ENCODE measurements at regions not wholly inside any gene's neighbourhood (a gene's known extent, or its start where the extent isn't known, plus 50 kb on each side); places are given as distances from the start of the nearest gene placed in this dataset.
"Not testable (repeated sequence)": the region's sequence is repeated elsewhere in the genome, so short reads cannot be mapped to it uniquely, and the experiment has no call there.

DNA sequence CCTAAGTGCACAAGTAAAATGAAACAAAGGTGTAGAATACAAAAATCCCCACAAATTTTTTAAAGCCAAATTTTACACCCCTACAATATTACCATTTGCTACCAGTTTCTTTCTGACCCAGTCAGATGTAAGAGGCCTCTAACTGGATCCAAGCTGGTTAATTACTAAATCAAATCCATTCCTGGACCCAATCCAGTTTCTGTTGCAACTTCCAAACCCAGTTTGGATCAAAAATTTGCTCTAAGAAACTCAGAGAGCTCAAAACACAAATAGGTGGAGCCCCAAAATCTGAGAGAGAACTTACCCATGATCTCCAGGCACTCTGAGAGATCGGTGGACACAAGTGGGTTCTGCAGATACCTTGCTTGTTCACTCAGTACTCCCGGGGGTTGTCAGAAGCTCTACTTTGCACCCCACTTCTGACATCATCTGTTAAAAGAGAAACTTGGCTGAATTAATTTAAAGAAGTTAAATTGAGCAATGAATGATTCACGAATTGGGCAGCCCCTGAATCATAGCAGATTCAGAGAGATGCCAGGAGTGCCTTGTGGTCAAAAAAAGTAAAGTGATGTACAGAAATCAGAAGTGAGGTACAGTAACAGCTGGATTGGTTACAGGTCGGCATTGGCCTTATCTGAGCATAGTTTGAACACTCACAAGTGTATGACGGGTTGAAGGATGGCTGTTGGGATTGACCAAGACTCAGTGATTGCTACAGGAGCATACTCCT, 448.0 kb downstream of the KCNT2 start:
- TF ChIP-seq CTCF (conservative IDR thresholded peaks at IDR 0.05; ENCODE audit: low read depth, low read length) = no peak
- peak; percentile 13 for DNase-seq (ENCODE audit: low read depth)
- H3K4me3 ChIP-seq (ENCODE audit: low read depth, low read length) = no peak overlapping the region

GRCh38 chr1:196155586-196155985, 452.7 kb downstream of the KCNT2 start:
- TF ChIP-seq CTCF (conservative IDR thresholded peaks at IDR 0.05; ENCODE audit: low read depth, low read length) = no peak
- no peak overlapping the region for H3K4me3 ChIP-seq (ENCODE audit: low read depth, low read length)
- DNase-seq (ENCODE audit: low read depth) = no peak

DNA sequence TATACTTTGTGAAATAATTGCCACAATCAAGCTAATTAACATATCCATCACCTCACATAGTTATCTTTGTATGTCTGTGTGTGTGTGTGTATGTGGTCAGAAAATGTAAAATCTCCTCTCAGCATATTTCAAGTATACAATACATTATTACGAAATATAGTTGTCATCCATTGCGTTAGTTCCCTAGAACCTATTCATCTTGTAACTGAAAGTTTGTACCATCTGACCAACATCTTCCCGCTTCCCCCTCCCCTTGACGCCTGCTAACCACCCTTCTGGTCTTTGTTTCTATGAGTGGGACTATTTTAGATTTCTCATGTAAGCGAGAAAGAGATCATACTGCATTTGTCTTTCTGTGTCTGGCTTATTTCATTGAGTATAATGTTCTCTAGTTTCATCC, 455.3 kb downstream of the KCNT2 start:
- no peak overlapping the region for H3K4me3 ChIP-seq (ENCODE audit: low read depth, low read length)
- DNase-seq (ENCODE audit: low read depth) = no peak
- no peak for TF ChIP-seq CTCF (conservative IDR thresholded peaks at IDR 0.05; ENCODE audit: low read depth, low read length)

- no peak for TF ChIP-seq CTCF (conservative IDR thresholded peaks at IDR 0.05; ENCODE audit: low read depth, low read length)
- DNase-seq (ENCODE audit: low read depth) = no peak
- no peak overlapping the region for H3K4me3 ChIP-seq (ENCODE audit: low read depth, low read length)
Observed at GRCh38 chr1:196152086-196152485, 456.2 kb downstream of the KCNT2 start.

DNA sequence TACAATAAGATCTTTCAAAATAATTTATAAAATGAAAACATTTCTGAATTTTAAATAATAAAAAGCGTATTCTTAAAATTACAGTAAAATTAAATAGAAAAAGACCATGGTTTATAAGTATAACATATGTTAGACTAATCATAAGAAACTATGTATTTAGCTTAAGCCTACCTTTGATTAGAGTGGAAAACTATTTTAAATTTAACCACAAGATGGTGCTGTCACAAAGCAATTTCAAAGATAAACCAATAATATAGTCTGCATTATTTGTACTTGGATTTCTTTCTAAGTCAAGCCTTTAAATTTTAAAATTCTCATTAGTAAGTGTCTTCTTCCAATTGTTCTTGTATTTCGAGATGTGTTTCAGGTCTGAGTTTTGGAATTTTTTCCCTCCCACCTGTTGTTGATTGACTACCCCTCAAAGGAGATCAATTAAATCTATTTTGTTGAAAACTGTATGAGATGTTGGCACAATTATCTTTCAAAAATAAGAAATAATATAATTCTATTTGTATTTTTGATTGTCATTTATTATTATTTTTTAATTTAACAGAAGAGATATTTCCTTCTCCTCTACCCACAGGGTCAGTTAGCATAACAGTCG, 459.8 kb downstream of the KCNT2 start:
- no peak overlapping the region for H3K4me3 ChIP-seq (ENCODE audit: low read depth, low read length)
- TF ChIP-seq CTCF (conservative IDR thresholded peaks at IDR 0.05; ENCODE audit: low read depth, low read length) = peak; percentile 49
- no peak for DNase-seq (ENCODE audit: low read depth)

DNA sequence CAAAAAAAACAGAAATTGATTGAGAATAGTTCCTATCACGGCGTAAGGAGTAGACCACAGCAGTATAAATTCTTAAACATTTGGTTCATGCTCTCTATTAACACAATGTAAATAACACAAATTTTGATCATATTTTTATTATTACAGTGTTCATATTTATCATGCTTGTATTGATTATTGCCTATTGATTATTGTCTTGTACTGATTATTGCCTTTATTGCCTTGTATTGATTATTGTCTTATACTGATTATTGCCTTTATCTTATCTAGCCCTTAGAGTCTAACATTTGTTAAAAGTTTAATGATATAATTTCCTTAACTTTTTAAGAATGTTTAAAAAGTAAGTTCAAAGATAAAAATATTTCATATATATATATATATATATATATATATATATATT, 460.7 kb downstream of the KCNT2 start:
- H3K4me3 ChIP-seq (ENCODE audit: low read depth, low read length) = no peak overlapping the region
- DNase-seq (ENCODE audit: low read depth) = no peak
- TF ChIP-seq CTCF (conservative IDR thresholded peaks at IDR 0.05; ENCODE audit: low read depth, low read length) = no peak

GRCh38 chr1:196145151-196145550, 463.1 kb downstream of the KCNT2 start:
- not testable (repeated sequence) for H3K4me3 ChIP-seq (ENCODE audit: low read depth, low read length); DNase-seq (ENCODE audit: low read depth)

Data from epithelial cell of proximal tubule (primary cell).